Common myeloid progenitor, CD34-positive (primary cell): ENCODE measurements at regions not wholly inside any gene's neighbourhood (a gene's known extent, or its start where the extent isn't known, plus 50 kb on each side); places are given as distances from the start of the nearest gene placed in this dataset.

Experiments
- CTCF ChIA-PET: fragments of 350-600 bp; sonication (Branson Sonifier 250); formaldehyde crosslinking; loops from one replicate; lab custom pipeline; 2021; ENCODE audit warnings: antibody characterized with exemption; lab: Charles Lee
- POLR2A ChIA-PET: fragments of 350-600 bp; sonication (Branson Sonifier 250); formaldehyde crosslinking; loops from one replicate; lab custom pipeline; 2021; ENCODE audit warnings: antibody characterized with exemption; lab: Charles Lee
- DNase-seq, 3 donors: peaks; one replicate each; pipeline versions ENCODE4 v3.0.0 to v3.0.0-alpha.2; 2013
- H3K27ac ChIP-seq, 2 experiments: 1 replicate in 1 of 2; 2 replicates in 1 of 2; pipeline ENCODE4 v1.7.0; 2013; ENCODE audit warnings: inconsistent platforms in 2 of 2, low read length in 2 of 2, mild to moderate bottlenecking in 2 of 2, low read depth in 1 of 2, moderate library complexity in 1 of 2; ENCODE audit not compliant: severe bottlenecking in 2 of 2, insufficient read depth in 1 of 2, poor library complexity in 1 of 2
- H3K27me3 ChIP-seq, 5 experiments: replicated peaks in 2 of 5; 1 replicate in 3 of 5; 2 replicates in 2 of 5; pipeline versions ENCODE4 v1.6.1 to v1.7.0; 2013; ENCODE audit warnings: low read length in 4 of 5, mild to moderate bottlenecking in 2 of 5, moderate library complexity in 2 of 5, inconsistent platforms in 1 of 5; ENCODE audit not compliant: insufficient read depth in 5 of 5, control insufficient read depth in 4 of 5
- H3K36me3 ChIP-seq, 4 experiments: 1 replicate in 2 of 4; 2 replicates in 2 of 4; pipeline versions ENCODE4 v1.6.1 to v1.7.0; 2013; ENCODE audit warnings: low read length in 3 of 4, control low read depth in 1 of 4, mild to moderate bottlenecking in 1 of 4; ENCODE audit not compliant: control insufficient read depth in 4 of 4, insufficient read depth in 4 of 4
- H3K4me1 ChIP-seq, 4 experiments: 1 replicate in 3 of 4; 2 replicates in 1 of 4; pipeline versions ENCODE4 v1.6.1 to v1.7.1; 2013; ENCODE audit warnings: low read length in 3 of 4, mild to moderate bottlenecking in 3 of 4, control low read depth in 1 of 4, inconsistent platforms in 1 of 4, moderate library complexity in 1 of 4; ENCODE audit not compliant: control insufficient read depth in 4 of 4, insufficient read depth in 4 of 4; ENCODE audit errors: control extremely low read depth in 1 of 4
- H3K4me3 ChIP-seq, 7 experiments: 1 replicate in 4 of 7; 2 replicates in 3 of 7; pipeline versions ENCODE4 v1.5.1 to v1.7.0; 2013; ENCODE audit warnings: mild to moderate bottlenecking in 7 of 7, low read length in 6 of 7, moderate library complexity in 6 of 7, inconsistent platforms in 2 of 7, low read depth in 2 of 7, control low read depth in 1 of 7; ENCODE audit not compliant: insufficient read depth in 4 of 7, control insufficient read depth in 1 of 7; ENCODE audit errors: extremely low read depth in 1 of 7
- H3K9me3 ChIP-seq, 5 experiments: 1 replicate in 4 of 5; 2 replicates in 1 of 5; pipeline versions ENCODE4 v1.6.1 to v1.7.1; 2013; ENCODE audit warnings: low read length in 4 of 5, mild to moderate bottlenecking in 2 of 5, inconsistent platforms in 1 of 5, low read depth in 1 of 5, moderate library complexity in 1 of 5; ENCODE audit not compliant: control insufficient read depth in 4 of 5, insufficient read depth in 2 of 5; ENCODE audit errors: control extremely low read depth in 1 of 5
- WGBS: methylation state at CpG from one replicate; pipeline ENCODE4 v1.1.5; 2013; ENCODE audit not compliant: insufficient coverage; 5-methylcytosine and 5-hydroxymethylcytosine counted together

DNA sequence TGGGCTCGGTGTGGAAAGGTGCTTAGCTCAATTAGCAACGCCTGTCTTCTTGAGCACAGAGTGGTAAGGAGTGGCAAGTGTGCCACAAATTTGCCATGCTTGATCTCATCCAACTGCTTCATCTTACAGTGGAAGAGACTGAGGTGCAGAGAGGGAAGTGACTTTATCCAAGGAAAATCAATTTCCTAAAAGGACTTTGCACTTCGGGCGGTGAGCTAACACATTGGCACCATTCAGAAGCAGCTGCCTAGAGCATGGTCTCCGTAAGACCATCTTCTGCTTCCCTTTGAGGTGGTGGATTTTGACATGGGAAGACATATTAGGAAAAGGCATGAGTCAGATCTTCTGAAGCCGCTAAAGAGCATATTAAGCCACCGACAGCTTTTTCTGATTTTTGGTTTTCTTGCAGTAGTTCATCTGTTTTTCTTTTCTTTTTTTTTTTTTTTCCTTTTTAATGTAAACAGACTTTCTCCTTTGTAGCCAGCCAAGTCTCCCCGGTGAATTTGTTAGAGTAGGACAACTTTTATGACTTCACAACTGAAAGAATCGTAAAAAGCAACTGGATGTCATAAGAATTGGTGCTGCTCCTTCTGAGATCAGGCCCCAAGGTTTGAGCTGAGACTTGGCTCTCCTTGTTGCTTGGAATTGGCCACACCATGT, 273.2 kb downstream of the CDC5L start:
- 95% methylated on average over 6 of the region's 9 CpGs for WGBS
- POLR2A ChIA-PET: no interaction called here
- Histone ChIP-seq H3K4me1 (peaks cover 0 to 9% (median under 1%) of the 10 kb centered on the region in 4 experiments), H3K9me3 (peaks cover 0 to 2% (median 0%) of the 10 kb centered on the region in 5 experiments), H3K4me3 (no peak overlapping the region), H3K27ac (no peak overlapping the region), H3K36me3 (no peaks in the 10 kb centered on the region), H3K27me3 (no peaks in the 10 kb centered on the region)
- no peak for DNase-seq
- CTCF ChIA-PET: interaction anchor here (1.4 to 1.5 kb wide), 2 partner anchors 17 to 1054 kb away, joined by 3 read pairs; no protein-coding TSS in a partner anchor

DNA sequence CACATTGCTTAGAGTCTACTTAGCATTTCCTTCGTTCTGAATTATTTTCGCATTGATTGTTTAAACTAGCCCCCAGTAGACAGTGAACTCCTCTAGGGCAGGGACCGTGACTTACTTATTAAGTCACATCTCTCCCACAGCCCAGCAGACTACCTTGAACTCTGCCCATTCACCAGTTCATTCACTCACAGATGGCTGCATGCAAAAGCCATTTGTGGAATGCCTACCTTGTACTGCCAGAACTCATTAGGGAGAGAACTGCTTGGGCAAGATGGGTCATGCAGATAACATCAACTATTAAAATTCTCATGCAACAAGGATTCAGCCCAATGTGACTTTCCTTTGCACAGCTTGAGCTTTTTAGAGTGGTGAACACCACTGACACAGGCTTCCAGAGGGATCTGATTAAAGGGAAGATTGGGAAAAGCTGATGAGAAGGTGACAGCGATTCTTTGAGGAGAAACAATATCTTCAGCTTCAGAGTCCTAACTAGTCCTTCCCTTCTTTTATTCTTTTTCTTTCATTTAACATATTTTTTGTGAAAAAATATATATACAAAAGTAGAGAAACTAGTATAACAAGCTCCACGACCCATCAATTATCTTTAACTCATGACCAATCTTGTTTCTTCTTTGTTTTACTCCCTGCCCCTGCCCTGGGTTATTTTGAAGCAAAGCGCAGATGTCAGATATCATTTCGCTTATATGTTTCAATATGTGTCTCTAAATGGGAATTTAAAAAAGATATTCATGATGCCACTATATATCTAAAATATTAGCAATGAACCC, 273.9 kb downstream of the CDC5L start:
- Histone ChIP-seq H3K27me3 (no peaks in the 10 kb centered on the region), H3K4me1 (peaks cover 0 to 8% (median 0%) of the 10 kb centered on the region in 4 experiments), H3K27ac (no peak overlapping the region), H3K36me3 (no peaks in the 10 kb centered on the region), H3K4me3 (no peak overlapping the region), H3K9me3 (peaks cover 0 to 2% (median 0%) of the 10 kb centered on the region in 5 experiments)
- no peak for DNase-seq
- 100% methylated on average over 3 of the region's 7 CpGs for WGBS
- POLR2A ChIA-PET: no interaction called here
- CTCF ChIA-PET: interaction anchor here (1.5 kb wide), 1 partner anchor 1053 kb away, joined by 3 read pairs; no protein-coding TSS in a partner anchor

DNA sequence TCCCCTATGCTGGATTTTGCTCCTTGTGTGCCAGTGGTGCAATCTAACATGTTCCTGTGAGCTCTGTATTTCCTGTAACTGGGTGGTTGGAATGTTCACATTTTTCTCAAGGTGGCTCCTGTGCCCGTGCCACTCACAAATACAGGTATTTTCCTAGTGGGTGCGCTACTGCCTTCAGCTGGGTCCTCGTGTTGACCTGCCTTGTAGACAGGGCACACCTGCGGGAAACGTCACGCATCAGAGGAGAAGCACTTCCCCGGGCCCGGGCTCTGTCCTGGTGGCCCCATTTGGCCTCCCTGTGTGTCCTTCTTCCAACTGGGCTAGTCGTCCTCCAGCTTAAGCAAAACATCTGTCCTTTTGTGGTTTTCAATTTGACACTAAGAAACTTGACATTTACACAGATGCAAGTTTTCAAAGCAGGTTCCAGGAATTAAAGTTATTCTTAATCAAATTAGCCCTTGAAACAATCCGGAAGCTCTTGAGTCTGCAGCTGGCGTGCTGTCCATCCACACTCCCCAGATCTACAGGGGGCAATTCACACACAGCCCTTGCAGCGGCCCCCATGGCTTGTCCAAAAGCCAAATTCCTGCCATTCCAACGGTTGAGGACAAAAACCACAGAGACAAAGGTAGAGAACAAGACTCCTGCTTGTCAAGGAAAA, 275.1 kb downstream of the CDC5L start:
- H3K36me3 ChIP-seq: no peaks in the 10 kb centered on the region
- no peak overlapping the region for H3K27ac ChIP-seq
- H3K9me3 ChIP-seq: peaks cover 0 to 2% (median 0%) of the 10 kb centered on the region in 5 experiments
- ChIA-PET POLR2A (no interaction called here), CTCF (interaction anchor here (0.6 kb wide), 1 partner anchor 65 kb away, joined by 3 read pairs; no protein-coding TSS in a partner anchor)
- WGBS: 82% methylated on average over 13 of the region's 13 CpGs
- DNase-seq: no peak
- peaks cover 0 to 8% (median 0%) of the 10 kb centered on the region in 4 experiments for H3K4me1 ChIP-seq
- no peaks in the 10 kb centered on the region for H3K27me3 ChIP-seq
- H3K4me3 ChIP-seq: no peak overlapping the region

DNA sequence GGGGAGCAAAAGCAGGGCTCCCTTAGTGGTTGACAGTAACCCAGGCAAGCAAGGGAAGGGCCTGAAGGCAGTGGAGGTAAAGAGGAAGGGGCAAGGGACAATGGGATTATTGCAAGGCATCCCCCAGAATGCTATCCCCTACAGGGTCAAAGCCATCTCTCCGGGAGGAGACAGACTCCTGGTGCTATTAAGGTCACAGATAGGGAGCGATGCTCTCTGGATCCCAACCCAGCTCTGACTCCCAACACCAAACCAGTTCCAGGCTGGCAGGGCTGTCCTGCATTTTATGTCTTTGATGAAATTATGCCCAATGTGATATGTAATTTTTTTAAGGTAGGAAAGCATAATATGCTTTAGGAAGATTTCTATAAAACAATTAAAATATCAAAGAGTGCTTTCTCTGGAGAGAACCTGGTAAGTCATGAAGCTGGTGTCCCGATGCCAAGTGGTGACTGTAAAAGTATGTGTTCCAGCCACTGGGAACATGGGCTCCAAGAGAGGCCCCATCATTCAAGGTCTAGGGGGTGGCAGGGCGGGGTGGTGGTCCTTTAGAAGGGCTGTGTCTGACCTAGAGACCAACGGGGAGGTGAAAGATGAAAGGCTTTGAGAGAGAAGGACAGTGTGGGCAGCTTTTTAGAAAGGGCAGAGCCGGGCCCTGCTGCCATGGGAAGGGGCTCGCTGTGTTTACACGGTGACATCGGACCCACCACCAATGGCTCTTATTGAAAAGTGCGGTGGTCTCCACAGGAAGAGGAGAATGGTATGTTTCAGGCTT, 276.5 kb downstream of the CDC5L start:
- no peak for DNase-seq
- Histone ChIP-seq H3K27ac (no peak overlapping the region), H3K9me3 (no peaks in the 10 kb centered on the region), H3K27me3 (no peaks in the 10 kb centered on the region), H3K36me3 (no peaks in the 10 kb centered on the region), H3K4me1 (peaks cover 0 to 8% (median 0%) of the 10 kb centered on the region in 4 experiments), H3K4me3 (no peak overlapping the region)
- WGBS: 95% methylated on average over 5 of the region's 10 CpGs
- POLR2A ChIA-PET: no interaction called here
- CTCF ChIA-PET: interaction anchor here (2.2 kb wide), 1 partner anchor 8 kb away, joined by 8 read pairs; no protein-coding TSS in a partner anchor

DNA sequence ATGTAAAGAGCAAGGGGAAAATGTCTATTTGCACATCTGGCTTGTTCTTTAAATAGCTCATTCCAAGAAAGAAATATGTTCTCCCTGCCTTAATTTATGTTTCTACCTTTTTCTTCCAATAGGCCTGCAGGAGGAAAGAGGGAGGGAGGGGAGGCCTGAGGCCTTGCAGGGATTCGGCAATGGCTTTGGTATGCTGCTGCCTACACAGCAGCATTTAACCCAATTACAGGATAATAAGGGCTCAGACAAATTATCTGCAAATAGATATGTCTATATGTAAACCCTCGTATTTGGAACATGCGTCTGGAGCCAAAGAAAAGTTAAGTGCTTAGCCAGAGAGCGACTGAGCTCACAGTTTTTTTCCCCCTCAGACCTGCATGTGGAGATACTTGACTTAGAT, 277.2 kb downstream of the CDC5L start:
- WGBS: 100% methylated on average over 3 of the region's 4 CpGs
- ChIA-PET CTCF (interaction anchor here (2.2 kb wide), 1 partner anchor 9 kb away, joined by 8 read pairs; no protein-coding TSS in a partner anchor), POLR2A (no interaction called here)
- Histone ChIP-seq H3K36me3 (no peaks in the 10 kb centered on the region), H3K4me1 (peaks cover 0 to 8% (median 0%) of the 10 kb centered on the region in 4 experiments), H3K27ac (no peak overlapping the region), H3K9me3 (no peaks in the 10 kb centered on the region), H3K4me3 (no peak overlapping the region), H3K27me3 (no peaks in the 10 kb centered on the region)
- no peak for DNase-seq

DNA sequence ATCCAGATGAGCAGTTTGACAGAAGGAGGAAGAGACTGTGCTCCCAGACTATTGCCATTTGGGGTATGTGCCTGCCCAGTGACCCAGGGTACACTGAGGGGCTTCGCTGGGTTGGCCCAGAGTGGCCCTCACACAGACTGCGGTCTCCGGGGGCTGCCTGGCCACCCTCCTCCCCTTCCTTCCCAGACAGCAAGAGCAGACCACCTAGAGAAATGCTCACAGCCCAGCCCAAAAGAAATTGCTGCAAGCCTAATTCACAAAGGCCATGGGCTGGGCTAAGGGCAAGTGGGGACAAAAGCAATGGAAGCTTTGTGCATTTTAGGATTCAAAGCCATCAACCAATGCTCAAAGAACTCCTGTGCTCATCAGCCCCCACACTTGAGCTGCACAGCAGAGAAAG, 277.6 kb downstream of the CDC5L start:
- ChIA-PET CTCF (interaction anchor here (0.7 to 2.2 kb wide), 2 partner anchors 9 to 1192 kb away, joined by 3 to 8 read pairs; no protein-coding TSS in a partner anchor), POLR2A (no interaction called here)
- DNase-seq: no peak
- no peaks in the 10 kb centered on the region for H3K27me3 ChIP-seq
- no peaks in the 10 kb centered on the region for H3K9me3 ChIP-seq
- no peak overlapping the region for H3K27ac ChIP-seq
- WGBS: 100% methylated on average over 2 of the region's 3 CpGs
- H3K4me3 ChIP-seq: no peak overlapping the region
- H3K4me1 ChIP-seq: peaks cover 0 to 8% (median 0%) of the 10 kb centered on the region in 4 experiments
- no peaks in the 10 kb centered on the region for H3K36me3 ChIP-seq
